ENCODE measurements at regions not wholly inside any gene's neighbourhood (a gene's known extent, or its start where the extent isn't known, plus 50 kb on each side); places are given as distances from the start of the nearest gene placed in this dataset.

DNA sequence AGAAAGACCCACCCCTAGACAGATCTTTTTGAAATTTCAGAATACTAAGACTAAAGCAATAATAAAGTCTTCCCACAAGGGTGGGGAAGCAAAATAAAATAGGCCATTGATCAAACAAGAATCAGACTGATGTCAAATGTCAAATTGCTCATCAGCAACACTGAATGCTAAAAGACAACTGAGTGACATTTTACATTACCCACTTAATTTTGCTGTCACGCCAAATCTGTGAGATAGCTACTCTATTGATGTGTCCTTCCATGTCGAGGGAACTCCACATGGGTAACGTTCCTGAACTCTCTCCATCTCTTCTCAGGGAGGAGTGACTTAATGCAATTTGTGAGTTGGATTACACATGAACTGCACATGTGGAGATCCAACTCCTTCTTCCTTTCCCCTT, 271.7 kb upstream of the CAMK1G start:
- no peak for DNase-seq (ENCODE audit: low read depth in 1 of 2, low spot score in 1 of 2)

- DNase-seq (ENCODE audit: low read depth in 1 of 2, low spot score in 1 of 2), result no peak
Observed at GRCh38 chr1:209316929-209317328, 266.6 kb upstream of the CAMK1G start.

DNA sequence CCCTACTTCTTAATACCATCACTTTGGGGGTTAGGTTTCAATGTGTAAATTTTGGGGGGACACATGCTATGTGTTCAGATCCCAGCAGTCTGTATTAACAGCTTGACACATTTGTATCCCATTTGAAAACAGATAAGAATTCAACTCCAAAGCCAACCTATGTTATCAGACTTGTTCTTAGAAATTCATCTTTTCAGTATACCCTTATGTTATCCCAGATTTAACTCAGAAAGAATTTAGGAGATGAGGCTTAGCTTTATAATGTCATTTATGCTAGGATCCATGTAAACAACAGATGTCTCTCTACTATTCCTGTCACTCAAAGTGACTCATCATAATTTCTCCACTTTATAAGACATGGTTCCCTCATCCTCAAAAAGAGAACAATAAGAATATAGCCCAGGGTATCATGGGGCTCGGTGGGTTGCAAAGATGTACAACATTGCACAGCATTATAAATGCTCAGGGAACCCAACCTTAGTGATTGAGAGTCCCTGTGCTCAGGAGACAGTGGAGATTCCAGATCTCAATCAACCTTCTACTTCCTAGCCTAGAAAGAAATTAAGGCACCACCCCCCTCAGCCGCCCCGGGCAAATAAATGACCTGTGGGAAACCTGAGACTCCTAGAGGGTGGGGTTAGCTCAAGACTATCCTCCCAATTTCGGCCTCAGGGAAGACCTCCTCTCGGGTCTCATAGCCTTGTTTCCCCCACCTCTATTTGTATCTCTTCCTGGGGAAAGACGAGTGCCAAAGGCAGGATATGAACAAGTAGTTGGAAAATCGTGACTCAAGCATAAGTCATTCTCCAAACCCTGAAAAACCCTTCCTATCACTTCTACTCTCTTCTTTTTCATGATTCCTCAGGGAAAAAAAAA, 265.1 kb upstream of the CAMK1G start:
- DNase-seq (ENCODE audit: low read depth in 1 of 2, low spot score in 1 of 2), result no peak

DNA sequence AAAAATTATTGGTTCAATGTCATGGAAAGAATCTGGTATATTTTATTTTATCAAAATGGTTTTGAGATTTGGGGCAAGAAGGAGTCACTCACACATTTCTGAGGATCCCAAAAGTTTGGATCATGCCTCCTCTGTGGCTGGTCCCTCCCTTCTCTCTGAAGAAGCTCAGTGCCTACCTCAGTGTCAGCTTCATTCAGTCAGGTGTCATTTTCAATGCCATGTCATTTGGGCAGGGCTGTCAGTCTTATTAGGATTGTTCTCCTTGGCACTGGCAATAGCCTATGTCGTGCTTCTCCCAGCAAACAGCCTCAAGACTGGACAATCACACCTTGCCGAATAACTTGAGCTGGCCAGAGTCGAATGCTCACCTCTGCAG, 264.5 kb upstream of the CAMK1G start:
- no peak for DNase-seq (ENCODE audit: low read depth in 1 of 2, low spot score in 1 of 2)

DNA sequence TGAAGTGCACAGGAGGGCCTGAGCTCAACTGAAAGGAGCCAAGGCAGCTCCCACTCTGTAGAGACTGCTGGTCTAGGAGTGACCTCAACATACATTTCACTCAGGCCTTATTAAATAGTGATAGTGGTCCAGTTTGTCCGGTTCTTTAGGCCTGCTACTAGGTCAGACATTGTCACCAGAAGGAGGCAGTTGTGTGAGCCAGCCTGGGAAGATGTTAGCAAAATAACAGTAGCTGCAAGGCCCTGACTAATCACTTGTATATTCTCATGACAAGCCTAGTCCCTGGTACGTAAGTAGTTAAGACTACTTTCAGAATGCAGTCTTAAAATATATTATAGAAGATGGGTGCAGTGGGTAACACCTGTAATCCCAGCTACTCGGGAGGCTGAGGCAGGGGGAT, 264.0 kb upstream of the CAMK1G start:
- no peak for DNase-seq (ENCODE audit: low read depth in 1 of 2, low spot score in 1 of 2)

- DNase-seq (ENCODE audit: low read depth in 1 of 2, low spot score in 1 of 2), result no peak
Observed at GRCh38 chr1:209323743-209324142, 259.8 kb upstream of the CAMK1G start.

DNA sequence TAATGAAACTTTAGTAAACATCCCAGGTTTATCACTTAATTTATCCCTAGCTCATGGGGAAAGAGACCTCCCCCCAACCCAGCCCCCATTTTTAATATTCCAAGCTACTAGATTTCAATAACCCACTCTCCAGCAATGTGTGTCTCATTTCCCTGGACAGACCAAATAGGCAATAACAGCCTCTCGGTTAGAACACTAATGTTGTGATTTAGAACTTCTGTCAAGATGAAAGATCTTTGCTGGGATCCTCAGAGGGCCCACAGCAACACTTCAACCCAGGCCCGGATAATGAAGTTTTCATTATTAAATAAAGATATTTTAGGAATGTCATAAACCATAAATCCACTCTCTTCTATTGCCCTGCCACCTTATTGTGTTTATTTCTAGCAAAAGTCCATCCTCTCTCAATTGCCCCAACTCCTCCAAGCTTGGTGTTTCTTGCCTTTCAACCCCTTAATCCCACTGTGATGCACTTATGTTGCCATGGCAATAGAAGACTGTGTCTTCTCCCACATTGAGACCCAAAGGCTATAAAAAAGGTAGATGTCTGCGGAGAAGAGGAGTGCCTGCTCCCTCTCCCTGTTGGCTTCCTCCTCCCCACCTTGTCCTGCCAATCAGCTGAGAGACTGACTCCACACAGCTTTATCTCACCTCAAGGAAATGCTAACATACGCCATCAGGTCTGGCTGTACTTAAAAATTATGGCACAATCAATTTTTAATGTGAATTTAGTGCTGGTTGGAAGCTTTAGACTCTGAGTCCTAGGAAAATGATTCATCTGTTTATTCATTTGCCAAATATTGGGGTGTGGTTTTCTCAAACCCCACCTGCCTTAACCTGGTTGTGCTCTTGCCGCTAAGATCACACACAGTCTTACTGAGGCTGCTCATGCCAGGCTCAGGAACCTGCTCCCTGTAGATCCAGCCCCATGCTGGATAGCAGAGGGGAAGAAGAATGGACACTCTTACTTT, 258.3 kb upstream of the CAMK1G start:
- no peak for DNase-seq (ENCODE audit: low read depth in 1 of 2, low spot score in 1 of 2)

- DNase-seq (ENCODE audit: low read depth in 1 of 2, low spot score in 1 of 2), result no peak
Observed at GRCh38 chr1:209326076-209326475, 257.4 kb upstream of the CAMK1G start.

- no peak for DNase-seq (ENCODE audit: low read depth in 1 of 2, low spot score in 1 of 2)
Observed at GRCh38 chr1:209326831-209327230, 256.7 kb upstream of the CAMK1G start.

DNA sequence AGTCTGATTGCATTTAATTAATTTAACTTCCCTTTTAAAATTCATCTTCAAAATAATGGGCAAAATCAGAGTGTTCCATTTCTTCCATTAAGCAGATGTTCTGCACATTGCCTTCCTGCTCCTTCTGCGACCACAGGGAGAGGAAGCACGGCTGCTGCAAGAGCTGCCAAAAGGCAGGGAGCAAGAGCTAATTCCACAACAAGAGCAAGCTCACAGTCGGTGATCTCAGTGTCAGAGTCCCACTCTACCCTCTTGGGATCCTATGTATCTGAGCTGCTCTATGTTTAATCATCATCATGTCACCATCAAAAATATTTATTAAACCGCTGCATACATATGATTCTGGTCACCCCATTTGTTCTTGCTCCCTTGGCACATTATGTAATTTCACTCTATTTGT, 255.3 kb upstream of the CAMK1G start:
- no peak for DNase-seq (ENCODE audit: low read depth in 1 of 2, low spot score in 1 of 2)

DNA sequence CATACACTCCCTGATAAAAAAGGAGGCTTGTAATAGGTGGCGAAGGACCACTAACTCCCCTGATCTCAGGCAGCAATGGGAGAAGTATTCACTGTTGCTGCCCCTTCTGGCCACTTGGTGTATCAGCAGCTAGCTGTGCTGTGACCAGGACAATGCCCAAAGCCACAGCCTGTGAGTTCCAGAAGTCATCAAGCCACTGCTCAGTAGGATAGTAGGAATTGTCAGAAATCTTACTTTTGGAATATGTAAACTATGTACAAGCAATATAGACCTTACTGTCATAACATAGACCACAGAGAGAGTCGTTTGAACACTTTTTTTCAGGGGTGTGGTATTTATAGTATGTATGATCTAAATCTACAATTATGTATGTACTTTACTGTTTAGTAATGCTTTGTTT, 248.3 kb upstream of the CAMK1G start:
- no peak for DNase-seq (ENCODE audit: low read depth in 1 of 2, low spot score in 1 of 2)

DNA sequence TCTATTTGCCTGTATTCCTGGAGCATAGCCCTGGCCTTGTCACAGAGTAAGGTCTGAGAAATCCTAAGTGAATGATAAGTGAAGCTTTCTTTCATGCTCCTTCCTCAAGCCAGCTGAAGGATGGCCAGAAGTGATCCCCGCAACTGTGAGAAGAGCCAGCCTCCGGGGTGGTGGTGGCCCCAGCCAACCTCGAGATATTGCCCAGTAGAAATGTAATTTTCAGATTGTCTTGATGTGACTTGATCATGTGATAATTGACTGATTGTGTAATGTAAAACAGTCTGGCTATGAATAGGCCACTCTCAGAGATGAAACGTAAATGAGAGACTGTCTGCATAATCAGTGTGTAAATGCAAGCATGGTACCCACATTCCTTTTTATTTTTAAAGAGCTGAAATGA, 242.4 kb upstream of the CAMK1G start:
- no peak for DNase-seq (ENCODE audit: low read depth in 1 of 2, low spot score in 1 of 2)

DNA sequence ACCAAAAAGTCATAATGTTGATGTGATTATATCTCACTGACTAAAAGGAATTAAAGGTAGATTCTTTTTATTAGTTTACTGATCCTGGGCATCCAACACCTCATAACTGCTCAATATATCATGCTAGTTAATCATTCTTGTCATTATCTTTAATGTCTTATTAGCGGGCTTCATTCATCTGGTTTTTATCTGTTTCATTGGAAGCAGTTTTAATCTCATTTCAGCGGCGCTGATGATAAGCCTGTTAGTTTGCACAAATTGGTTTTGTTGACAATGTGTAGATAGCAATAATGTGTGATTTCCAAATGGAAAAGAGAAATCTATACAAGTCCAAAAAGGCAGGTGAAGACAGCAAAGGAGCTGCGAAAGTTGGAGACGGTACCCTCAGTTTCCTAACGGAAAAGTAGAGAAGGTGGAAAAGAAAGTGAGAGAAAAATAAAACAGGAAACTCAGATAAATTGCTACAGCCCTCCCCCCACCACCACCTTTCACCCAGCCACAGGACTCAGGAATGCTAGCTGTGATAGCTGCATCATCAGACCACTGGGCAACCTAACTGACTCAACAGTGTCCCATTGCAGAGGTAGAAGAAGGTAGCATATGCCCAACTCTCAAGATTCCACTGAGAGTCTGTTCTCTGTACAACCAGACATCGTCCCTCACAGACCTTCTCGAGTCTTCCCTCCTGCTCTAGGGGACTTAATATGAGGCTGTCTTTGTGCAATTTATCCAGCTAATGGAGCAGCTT, 241.7 kb upstream of the CAMK1G start:
- no peak for DNase-seq (ENCODE audit: low read depth in 1 of 2, low spot score in 1 of 2)

- no peak for DNase-seq (ENCODE audit: low read depth in 1 of 2, low spot score in 1 of 2)
Observed at GRCh38 chr1:209342441-209343175, 240.9 kb upstream of the CAMK1G start.

- DNase-seq (ENCODE audit: low read depth in 1 of 2, low spot score in 1 of 2), result no peak
Observed at GRCh38 chr1:209343511-209343910, 240.0 kb upstream of the CAMK1G start.

DNA sequence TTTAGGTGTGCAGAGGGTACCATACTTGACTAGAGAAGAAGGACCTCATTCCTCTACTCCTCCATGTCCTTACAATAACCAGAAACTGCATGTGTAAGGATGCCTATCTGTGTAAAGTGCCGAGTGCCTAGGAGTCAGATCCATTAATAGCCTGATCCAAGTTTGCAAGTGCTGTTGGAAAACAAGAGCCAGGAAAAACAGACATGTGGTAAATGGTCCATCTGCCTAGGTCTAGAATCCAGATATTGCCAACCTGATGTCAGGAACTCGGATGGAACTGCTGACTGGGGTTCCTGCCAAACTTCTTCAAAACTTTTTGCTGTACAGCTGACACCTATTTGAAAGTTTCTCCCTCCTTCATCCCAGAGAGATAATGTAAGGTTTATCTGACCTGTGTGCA, 239.4 kb upstream of the CAMK1G start:
- DNase-seq (ENCODE audit: low read depth in 1 of 2, low spot score in 1 of 2), result no peak

DNA sequence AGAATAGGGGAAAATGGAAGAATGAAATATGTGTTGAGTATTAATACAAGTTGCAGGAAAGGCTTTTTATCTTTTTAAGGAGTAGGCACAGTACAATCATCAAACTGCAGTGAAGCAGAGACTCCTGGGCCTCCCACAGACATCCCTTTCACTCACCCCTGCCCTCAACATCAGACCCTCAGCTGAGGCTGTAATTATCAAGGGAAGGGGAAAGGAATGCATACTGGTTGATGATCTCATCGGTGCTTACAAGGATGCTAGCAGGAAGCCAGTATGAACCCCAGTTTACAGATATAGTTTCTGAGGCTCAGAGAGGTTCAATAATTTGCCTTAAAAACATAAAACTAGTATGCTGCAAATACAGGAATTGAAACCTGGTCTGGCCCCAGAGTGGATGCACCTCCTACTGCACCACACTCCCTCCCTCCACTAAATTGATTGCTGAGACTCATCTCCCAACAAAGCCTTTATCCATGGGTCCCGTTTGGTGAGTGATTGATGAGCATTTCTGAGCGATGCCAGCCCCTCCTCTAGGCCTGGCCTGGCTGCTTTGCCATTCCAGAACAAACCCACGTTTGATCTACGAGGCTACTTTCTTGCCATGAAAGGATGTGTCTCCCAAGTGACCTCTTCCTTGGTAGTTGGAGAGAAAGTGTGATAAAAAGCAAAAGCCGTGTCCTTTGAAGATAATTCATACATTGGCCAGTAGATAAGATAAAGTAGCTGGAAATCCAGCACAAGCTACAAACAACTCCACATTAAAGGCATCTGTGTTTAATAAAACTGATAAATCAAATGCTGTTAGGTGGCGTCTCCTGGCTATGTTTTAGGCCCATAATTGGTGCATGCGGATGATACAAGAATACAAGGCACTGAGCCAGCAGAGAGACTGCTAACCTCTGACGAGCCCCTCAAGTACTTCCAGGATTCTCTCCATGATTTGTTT, 233.9 kb upstream of the CAMK1G start:
- no peak for DNase-seq (ENCODE audit: low read depth in 1 of 2, low spot score in 1 of 2)

GRCh38 chr1:209353053-209353452, 230.5 kb upstream of the CAMK1G start:
- no peak for DNase-seq (ENCODE audit: low read depth in 1 of 2, low spot score in 1 of 2)

DNA sequence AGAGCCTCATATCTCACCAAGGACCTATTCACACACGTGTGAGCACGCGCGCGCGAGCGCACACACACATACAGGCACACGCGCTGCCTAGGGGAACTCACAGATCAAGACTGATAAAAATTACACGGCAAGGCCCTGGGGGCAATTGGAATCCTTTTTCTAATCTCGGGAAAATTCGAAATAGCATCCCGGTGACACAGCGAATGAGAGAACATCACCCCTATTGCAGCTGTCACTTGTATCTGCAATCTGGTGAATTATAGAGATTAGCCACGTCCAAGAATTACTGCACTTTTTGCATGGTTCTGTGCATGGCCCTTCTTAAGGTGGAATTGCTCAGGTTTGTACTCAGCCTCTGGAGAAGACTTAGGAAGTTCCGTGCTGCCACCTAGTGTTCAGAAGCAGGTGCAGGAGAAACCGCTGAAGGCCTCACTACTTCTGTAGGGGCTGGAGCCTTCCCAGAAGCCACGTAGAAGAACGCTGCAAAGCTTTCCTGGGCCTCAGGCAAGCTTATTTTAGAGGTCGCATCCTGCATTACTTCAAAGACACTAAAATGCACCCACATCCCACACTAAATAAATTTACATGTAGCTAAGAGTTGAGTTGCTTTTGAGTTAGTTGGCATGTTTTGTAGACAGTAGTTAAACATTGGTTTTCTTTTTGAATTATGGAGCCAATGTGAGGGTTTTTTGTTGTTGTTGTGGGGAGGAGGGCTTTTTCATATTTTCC, 229.2 kb upstream of the CAMK1G start:
- peak; percentile 4 to 30 for DNase-seq (ENCODE audit: low read depth in 1 of 2, low spot score in 1 of 2)
